ELR (cell line): ENCODE measurements at regions not wholly inside any gene's neighbourhood (a gene's known extent, or its start where the extent isn't known, plus 50 kb on each side); places are given as distances from the start of the nearest gene placed in this dataset.
A peak's percentile ranks its signal among the peaks of the same experiment; 100 is the strongest.
"Not testable (repeated sequence)": the region's sequence is repeated elsewhere in the genome, so short reads cannot be mapped to it uniquely, and the experiment has no call there.

ENCODE experiments used
- DNase-seq: peaks from one replicate; pipeline ENCODE4 v3.0.0-alpha.2; 2015; ENCODE audit warnings: low read depth

GRCh38 chr12:4822572-4822971, 87.1 kb upstream of the KCNA1 start:
- DNase-seq, result no peak

GRCh38 chr12:4824380-4824779, 85.3 kb upstream of the KCNA1 start:
- DNase-seq, result peak; percentile 91

- no peak for DNase-seq
These were observed 84.5 kb upstream of the KCNA1 start for GRCh38 chr12:4825011-4825858.

GRCh38 chr12:4826909-4827308, 82.8 kb upstream of the KCNA1 start:
- DNase-seq, result no peak

- no peak for DNase-seq
These were observed 81.5 kb upstream of the KCNA1 start for GRCh38 chr12:4828176-4828575.

- no peak for DNase-seq
These were observed 80.4 kb upstream of the KCNA1 start for GRCh38 chr12:4829161-4829792.

GRCh38 chr12:4829793-4830162, 79.9 kb upstream of the KCNA1 start:
- no peak for DNase-seq

GRCh38 chr12:4830556-4831210, 79.0 kb upstream of the KCNA1 start:
- no peak for DNase-seq

- DNase-seq, result no peak
These were observed 76.7 kb upstream of the KCNA1 start for GRCh38 chr12:4833053-4833452.

- DNase-seq, result no peak
These were observed 76.2 kb upstream of the KCNA1 start for GRCh38 chr12:4833524-4833923.

- DNase-seq, result not testable (repeated sequence)
These were observed 67.3 kb upstream of the KCNA1 start for GRCh38 chr12:4842401-4842800.

GRCh38 chr12:4843907-4844306, 65.8 kb upstream of the KCNA1 start:
- DNase-seq, result no peak

- no peak for DNase-seq
These were observed 62.0 kb upstream of the KCNA1 start for GRCh38 chr12:4847713-4848112.

- DNase-seq, result peak; percentile 58
These were observed 60.6 kb upstream of the KCNA1 start for GRCh38 chr12:4849115-4849541.

GRCh38 chr12:4849795-4850345, 59.8 kb upstream of the KCNA1 start:
- DNase-seq, result no peak

GRCh38 chr12:4850857-4851380, 58.8 kb upstream of the KCNA1 start:
- DNase-seq, result no peak

GRCh38 chr12:4852308-4852707, 57.4 kb upstream of the KCNA1 start:
- DNase-seq, result no peak

GRCh38 chr12:4852911-4853310, 56.8 kb upstream of the KCNA1 start:
- DNase-seq, result no peak

- peak; percentile 83 for DNase-seq
These were observed 54.4 kb upstream of the KCNA1 start for GRCh38 chr12:4855121-4855924.

- no peak for DNase-seq
These were observed 53.1 kb upstream of the KCNA1 start for GRCh38 chr12:4856596-4856995.

GRCh38 chr12:4857472-4858291, 52.0 kb upstream of the KCNA1 start:
- peak; percentile 74 for DNase-seq
